ENCODE measurements at regions not wholly inside any gene's neighbourhood (a gene's known extent, or its start where the extent isn't known, plus 50 kb on each side); places are given as distances from the start of the nearest gene placed in this dataset.

DNA sequence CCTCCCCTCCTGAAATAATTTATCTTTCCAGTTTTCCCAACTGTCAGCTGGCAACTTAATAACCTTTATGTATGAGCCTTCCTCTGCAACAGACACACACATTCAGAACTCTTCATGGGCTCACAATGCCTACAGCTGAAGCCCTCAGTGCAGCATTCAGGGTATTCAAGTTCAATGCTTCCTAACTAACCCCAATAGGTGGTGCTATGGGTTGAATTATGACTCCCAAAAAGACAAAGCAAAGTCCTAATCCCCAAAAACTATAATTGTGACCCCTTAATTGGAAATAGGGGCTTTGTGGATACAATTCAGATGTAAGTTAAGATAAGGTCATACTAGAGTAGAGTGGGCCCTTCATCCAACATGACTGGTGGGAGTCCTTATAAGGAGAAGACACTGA lies 202.2 kb downstream of the SUCLA2 start:
- intact Hi-C loops (cut with DNase I) = no loop called here
- Histone ChIP-seq H3K9me3 (no peaks in the 10 kb centered on the region), H3K4me1 (no peaks in the 10 kb centered on the region), H3K27me3 (no peaks in the 10 kb centered on the region), H3K27ac (no peak overlapping the region), H3K36me3 (replicated peaks in 1 of 2; ENCODE audit: insufficient read depth in 1 of 2, low read depth in 2 of 2) (no peaks in the 10 kb centered on the region), H3K4me3 (no peak overlapping the region)
- ATAC-seq = no peak
- TF ChIP-seq POLR2A (IDR thresholded peaks at IDR 0.05) = no peak
- TF ChIP-seq, protein P1, sequence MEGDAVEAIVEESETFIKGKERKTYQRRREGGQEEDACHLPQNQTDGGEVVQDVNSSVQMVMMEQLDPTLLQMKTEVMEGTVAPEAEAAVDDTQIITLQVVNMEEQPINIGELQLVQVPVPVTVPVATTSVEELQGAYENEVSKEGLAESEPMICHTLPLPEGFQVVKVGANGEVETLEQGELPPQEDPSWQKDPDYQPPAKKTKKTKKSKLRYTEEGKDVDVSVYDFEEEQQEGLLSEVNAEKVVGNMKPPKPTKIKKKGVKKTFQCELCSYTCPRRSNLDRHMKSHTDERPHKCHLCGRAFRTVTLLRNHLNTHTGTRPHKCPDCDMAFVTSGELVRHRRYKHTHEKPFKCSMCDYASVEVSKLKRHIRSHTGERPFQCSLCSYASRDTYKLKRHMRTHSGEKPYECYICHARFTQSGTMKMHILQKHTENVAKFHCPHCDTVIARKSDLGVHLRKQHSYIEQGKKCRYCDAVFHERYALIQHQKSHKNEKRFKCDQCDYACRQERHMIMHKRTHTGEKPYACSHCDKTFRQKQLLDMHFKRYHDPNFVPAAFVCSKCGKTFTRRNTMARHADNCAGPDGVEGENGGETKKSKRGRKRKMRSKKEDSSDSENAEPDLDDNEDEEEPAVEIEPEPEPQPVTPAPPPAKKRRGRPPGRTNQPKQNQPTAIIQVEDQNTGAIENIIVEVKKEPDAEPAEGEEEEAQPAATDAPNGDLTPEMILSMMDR (IDR thresholded peaks at IDR 0.05) = no peak
- DNase-seq = no peak

DNA sequence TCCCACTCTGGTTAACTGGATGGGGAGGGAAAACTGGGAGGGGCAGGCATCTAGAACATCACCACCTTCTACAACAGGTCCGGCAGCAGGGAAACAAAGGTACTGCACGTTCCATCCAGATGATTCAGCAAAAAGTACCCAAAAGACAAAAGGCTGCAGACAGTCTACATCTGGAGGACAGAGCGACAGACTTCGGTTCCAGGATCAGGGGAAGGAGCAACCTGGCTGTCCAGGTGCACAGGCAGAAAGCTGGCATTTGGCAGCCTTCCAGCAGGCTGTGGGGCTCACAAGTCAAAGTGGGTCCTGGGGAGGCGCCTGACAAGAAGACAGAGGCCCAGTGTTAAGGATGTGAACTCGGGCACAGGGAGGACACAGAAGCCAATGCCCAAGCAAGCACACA lies 202.9 kb downstream of the SUCLA2 start:
- Histone ChIP-seq H3K9me3 (no peaks in the 10 kb centered on the region), H3K36me3 (replicated peaks in 1 of 2; ENCODE audit: insufficient read depth in 1 of 2, low read depth in 2 of 2) (no peaks in the 10 kb centered on the region), H3K4me3 (no peak overlapping the region), H3K27ac (no peak overlapping the region), H3K4me1 (no peaks in the 10 kb centered on the region), H3K27me3 (no peaks in the 10 kb centered on the region)
- TF ChIP-seq, protein P1 (IDR thresholded peaks at IDR 0.05) = no peak
- TF ChIP-seq POLR2A (IDR thresholded peaks at IDR 0.05) = no peak
- WGBS, 2 donors = 71 to 75% methylated on average over 6 of the region's 6 CpGs
- ATAC-seq = no peak
- DNase-seq = peak in 1 of 4 donors; percentile 16
- intact Hi-C loops (cut with DNase I) = no loop called here

DNA sequence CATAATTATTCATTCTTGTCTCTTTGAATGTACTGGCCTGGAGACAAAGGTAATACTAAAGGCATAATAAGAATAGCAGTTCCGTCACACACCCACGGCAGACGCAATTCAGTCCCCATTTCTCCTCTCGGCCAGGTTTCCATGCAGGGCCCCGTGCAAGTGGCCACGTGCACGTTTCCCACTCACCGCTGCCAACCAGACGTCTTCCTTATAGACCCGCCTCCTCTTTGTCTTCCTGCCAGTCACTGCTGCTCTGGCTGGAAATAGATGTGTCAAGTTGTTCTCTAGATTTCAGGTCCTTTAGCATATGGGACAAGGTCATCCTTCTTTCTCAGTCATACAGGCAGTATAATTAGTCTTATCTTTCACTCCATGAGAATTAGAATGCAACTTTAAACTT lies 204.3 kb downstream of the SUCLA2 start:
- Histone ChIP-seq H3K36me3 (replicated peaks in 1 of 2; ENCODE audit: insufficient read depth in 1 of 2, low read depth in 2 of 2) (no peaks in the 10 kb centered on the region), H3K4me1 (no peaks in the 10 kb centered on the region), H3K27ac (no peak overlapping the region), H3K27me3 (no peaks in the 10 kb centered on the region), H3K4me3 (no peak overlapping the region), H3K9me3 (no peaks in the 10 kb centered on the region)
- intact Hi-C loops (cut with DNase I) = no loop called here
- no peak for ATAC-seq
- WGBS, 2 donors = 65 to 68% methylated on average over 10 of the region's 10 CpGs
- no peak for DNase-seq
- no peak for TF ChIP-seq POLR2A (IDR thresholded peaks at IDR 0.05)

DNA sequence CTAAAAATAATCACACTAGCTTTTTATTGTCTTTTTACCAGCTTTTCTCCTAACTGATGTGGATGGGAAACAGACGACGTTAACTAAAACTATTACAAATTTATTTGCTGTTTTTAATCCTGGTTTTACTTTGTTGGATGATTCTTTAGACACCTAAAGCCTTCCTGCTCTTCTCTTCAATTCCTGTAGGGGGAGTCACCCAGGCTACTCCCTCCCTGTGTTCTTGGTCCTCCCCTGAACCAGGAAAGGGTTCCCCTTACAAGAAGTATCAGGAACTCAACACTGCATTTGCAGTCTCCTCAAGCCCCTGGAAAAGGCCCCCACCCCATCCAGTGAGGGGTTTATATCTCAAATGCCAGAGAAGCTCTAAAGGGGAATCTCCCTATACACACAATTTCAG lies 206.1 kb downstream of the SUCLA2 start:
- intact Hi-C loops (cut with DNase I) = no loop called here

DNA sequence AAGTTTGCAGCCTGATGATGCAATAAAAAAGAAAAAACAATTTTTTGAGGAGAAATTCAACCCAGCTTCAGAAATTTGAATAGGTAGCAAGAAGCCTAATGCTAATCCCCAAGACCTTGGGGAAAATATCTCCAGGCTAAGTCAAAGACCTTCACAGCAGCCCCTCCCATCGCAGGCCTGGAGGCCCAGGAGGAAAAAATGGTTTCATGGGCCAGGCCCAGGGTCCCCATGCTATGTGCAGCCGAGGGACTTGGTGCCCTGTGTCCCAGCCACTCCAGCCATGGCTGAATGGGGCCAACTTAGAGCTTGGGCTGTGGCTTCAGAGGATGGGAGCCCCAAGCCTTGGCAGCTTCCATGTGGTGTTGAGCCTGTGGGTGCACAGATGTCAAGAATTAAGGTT lies 210.3 kb downstream of the SUCLA2 start:
- no peaks in the 10 kb centered on the region for H3K4me1 ChIP-seq
- no peak overlapping the region for H3K27ac ChIP-seq
- H3K36me3 ChIP-seq (replicated peaks in 1 of 2; ENCODE audit: insufficient read depth in 1 of 2, low read depth in 2 of 2) = no peaks in the 10 kb centered on the region
- ATAC-seq (no peak), DNase-seq (no peak)
- 38 to 50% methylated on average over 2 of the region's 2 CpGs for whole genome bisulfite sequencing, 2 donors
- intact Hi-C loops (cut with DNase I) = no loop called here
- H3K9me3 ChIP-seq = no peaks in the 10 kb centered on the region
- H3K4me3 ChIP-seq = no peak overlapping the region
- H3K27me3 ChIP-seq = no peaks in the 10 kb centered on the region
- TF ChIP-seq, protein P1 (IDR thresholded peaks at IDR 0.05) = no peak
- no peak for TF ChIP-seq POLR2A (IDR thresholded peaks at IDR 0.05)

More for the DNA sequence above, 206.1 kb downstream of the SUCLA2 start:
- ATAC-seq (no peak), DNase-seq (no peak)
- Histone ChIP-seq H3K9me3 (no peaks in the 10 kb centered on the region), H3K27me3 (no peaks in the 10 kb centered on the region), H3K4me3 (no peak overlapping the region), H3K36me3 (replicated peaks in 1 of 2; ENCODE audit: insufficient read depth in 1 of 2, low read depth in 2 of 2) (no peaks in the 10 kb centered on the region), H3K27ac (no peak overlapping the region), H3K4me1 (no peaks in the 10 kb centered on the region)
- WGBS, 2 donors = 45% methylated on average over 2 of the region's 2 CpGs
- TF ChIP-seq, protein P1 (IDR thresholded peaks at IDR 0.05) = peak in 1 of 7 experiments; percentile 7
- TF ChIP-seq POLR2A (IDR thresholded peaks at IDR 0.05) = no peak
